Dedifferentiated amniotic fluid mesenchymal stem cell (primary cell): ENCODE measurements at regions not wholly inside any gene's neighbourhood (a gene's known extent, or its start where the extent isn't known, plus 50 kb on each side); places are given as distances from the start of the nearest gene placed in this dataset.

ENCODE experiments used
- DNase-seq: peaks from one replicate; pipeline ENCODE4 v3.0.0-alpha.2; 2016; ENCODE audit errors: extremely low spot score

- no peak for DNase-seq
These were observed 452.2 kb upstream of the EEF2KMT start for GRCh38 chr16:5549802-5550201.

DNA sequence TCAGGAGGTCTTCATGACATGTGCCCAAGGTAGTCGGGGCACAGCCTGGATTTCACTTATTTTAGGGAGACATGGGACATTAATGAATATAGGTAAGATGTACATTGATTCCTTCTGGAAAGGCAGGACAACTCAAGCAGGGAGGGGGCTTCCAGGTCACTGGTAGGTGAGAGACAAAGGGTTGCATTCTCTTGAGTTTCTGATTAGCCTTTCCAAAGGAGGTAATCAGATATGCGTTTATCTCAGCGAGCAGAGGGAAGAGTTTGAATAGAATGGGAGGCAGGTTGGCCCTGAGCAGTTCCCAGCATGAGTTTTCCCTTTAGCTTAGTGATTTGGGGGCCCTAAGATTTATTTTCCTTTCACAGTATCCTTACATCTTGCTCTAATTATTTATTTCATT lies 443.8 kb upstream of the EEF2KMT start:
- DNase-seq = no peak

DNA sequence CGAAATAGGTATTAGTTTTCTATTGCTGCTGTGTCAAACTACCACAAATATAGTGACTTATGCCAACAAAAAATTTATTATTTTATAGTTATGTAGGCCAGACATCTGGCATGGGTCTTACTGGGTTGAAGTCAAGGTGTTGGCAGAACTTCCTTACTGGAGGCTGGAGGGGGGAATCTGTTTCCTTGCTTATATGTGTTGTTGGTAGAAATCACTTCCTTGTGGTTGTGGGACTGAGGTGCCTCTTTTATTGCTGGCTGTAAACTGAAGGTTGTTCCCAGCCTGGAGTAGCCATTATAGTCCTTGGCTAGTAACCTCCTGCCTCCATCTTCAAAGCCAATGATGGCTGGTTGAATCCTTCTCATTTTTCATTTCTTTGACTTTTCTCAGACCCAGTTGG lies 439.8 kb upstream of the EEF2KMT start:
- DNase-seq = no peak

DNA sequence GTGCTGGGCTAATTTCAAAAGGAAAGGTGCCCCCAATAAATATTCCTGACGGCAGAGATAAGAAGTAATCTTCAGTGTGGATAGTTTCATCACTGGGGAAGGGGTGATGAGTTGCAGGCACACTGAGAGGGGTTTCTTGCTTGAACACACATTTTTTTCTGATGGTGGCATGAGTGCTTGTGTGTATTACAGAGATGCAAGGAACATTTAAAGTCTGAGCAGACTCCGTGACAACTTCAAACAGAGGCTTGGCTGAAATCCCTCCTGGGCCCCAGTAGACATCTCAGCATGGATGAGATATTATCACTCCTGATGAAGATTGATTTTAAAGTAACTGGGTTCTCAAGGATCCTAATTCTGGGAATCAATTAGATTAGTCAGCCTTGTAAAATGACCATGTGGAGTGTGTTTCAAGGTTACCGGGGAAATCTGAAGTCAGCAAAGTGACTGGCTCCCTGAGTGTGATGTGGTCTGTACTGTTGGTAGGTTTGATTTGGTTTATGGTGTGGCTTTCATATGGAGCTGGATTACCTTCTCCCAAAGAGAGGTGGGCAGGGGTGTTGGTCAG lies 435.8 kb upstream of the EEF2KMT start:
- no peak for DNase-seq

DNA sequence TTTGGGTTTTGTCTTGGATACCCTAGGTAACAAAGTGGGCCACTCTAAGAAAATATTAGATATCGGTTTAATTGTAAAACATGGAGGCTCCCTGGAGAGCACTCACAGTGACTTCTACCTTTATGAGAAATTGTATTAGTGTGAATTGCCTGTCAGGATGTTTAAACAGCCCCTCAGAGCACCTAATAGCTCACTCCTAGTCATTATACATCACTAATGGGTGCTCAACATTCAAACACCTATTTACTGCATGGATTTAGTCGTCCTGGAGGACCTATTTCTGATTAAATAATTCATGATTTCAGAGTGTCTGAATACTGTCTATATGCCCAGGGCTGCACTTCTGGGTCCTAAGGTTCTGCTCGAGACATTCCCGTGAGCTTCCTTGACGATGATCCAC lies 430.2 kb upstream of the EEF2KMT start:
- no peak for DNase-seq

- no peak for DNase-seq
These were observed 429.2 kb upstream of the EEF2KMT start for GRCh38 chr16:5526826-5527225.

- DNase-seq = no peak
These were observed 426.2 kb upstream of the EEF2KMT start for GRCh38 chr16:5523829-5524228.

DNA sequence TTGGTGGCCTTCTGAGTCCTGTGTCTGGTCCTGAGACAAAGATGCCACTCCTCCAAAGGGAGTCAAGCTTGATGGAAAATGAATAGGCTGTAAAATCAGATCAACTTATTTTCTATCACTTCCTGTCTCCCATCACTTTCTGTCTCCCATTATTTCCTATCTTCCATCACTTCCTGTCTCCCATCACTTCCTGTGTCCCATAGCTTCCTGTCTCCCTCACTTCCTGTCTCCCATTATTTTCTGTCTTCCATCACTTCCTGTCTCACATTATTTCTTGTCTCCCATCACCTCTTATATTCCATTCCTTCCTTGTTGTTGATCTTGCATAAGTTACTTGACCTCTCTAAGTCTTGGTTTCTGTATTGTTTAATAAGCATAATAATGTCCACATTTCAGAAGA lies 418.5 kb upstream of the EEF2KMT start:
- no peak for DNase-seq

- no peak for DNase-seq
These were observed 414.4 kb upstream of the EEF2KMT start for GRCh38 chr16:5512014-5512413.

DNA sequence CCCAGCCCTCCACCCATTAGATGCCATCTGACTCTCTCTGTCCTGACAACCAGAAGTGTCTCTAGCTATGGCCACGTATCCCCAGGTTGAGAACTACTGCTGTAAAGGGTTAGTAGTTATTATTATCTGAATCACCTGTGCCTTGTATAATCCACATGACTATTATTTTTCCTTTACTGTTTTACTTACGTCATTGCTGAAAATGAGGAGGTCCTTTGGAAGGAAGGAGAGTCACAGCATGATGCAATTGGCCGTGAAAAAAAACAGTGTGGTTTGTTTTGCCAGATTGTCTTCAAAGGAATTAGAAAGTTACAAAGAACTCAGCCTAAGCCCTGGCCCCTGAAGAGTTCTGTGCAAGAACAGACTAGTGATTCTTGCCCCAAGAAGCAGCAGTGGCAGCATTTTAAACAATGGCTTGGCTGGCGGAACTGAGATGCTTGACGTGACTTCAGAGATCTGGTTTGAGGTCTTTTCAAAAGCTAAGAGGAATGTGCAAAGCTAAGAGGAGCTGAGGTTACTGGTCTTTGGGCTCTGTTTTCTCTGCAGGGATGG lies 413.3 kb upstream of the EEF2KMT start:
- no peak for DNase-seq

DNA sequence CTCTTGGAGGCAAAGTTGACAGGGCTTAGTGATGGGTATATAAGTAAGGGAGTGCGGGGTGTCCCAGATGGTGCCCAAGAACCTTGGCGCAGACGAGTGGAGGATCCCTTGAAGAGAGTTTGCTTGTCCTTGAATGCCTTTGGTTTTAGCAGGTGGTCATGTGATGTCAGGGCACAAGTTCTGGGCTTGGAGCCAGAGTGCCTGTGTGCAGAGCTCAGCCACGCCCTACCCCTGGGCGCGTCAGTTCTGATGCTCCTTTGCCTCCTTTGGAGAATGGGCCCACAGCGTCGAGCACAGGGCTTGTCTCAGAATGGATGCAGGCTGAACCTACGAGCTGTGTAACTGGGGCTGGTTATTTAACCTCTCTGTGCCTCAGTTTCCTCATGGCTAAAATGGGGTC lies 412.2 kb upstream of the EEF2KMT start:
- no peak for DNase-seq

GRCh38 chr16:5509336-5509735 lies 411.7 kb upstream of the EEF2KMT start:
- DNase-seq = no peak

DNA sequence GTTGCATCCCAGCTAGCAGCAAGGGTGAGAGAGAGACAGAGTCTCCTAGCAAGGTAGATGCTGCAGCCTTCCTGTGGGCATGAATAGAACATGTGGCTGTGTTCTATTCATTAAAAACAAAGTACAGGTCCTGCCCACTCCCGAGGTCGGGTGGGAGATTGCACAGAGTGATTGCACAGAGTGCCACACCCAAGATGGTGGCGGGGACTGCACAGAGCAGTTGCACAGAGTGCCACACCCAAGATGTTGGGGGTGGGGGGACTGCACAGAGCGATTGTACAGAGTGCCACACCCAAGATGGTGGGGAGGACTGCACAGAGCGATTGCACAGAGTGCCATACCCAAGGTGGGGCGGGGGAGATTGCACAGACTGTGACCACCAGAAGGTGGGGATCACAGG lies 410.8 kb upstream of the EEF2KMT start:
- no peak for DNase-seq

DNA sequence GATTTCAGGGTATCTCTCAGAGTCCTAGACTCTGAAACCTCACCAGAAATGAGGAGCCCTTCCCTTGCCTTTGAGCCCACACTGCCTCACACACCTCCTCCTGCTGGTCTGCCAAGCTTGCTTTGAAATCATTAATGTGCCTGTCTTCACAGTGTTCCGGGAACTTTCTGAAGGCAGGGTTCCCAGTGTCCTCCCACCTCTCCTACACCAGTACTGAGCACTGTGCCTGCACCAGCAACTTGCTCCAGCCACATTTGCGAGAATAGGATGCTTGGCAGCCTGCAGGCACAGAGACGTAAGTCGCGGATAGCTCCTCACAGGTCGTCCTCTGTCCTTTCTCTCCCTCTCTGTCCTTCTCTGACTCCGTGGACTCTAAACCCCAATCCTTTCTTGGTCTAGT lies 408.4 kb upstream of the EEF2KMT start:
- DNase-seq = no peak

DNA sequence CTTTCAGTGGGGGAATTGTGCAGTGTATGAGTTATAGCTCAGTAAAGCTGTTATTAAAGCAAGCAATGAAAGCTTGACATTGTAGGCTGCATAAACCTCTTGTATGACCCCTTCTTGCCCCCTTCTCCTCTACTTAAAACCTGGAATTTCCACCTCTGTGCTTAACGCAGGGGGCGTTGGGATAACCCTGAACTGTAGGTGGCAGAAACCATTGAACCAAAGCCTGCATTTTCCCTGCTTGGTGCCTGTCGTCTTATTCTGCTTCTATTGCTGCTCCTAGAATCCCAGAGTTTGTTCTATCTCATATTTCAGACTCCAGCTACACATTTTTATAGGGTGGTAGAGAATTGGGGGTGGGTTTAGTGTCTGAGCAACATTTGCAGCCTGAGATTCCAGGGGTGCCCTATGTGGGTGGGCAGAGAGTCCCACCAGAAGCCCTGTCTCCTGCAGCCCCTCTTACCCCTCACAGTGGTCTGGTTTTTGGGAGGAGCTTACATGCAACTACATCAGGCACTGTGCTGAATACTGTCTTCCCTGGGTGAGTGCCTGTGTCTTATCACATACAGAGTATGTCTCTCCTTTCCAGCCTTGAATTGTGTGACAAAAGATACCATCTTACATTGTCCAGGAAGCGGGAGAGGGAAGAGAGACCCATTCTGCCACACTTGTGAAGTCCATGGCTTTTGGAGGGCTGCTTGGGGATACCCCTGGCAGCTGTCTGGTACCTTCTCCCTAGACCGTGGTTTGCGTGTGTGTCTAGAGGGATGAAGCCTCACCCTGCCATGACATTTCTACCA lies 407.7 kb upstream of the EEF2KMT start:
- DNase-seq = no peak

DNA sequence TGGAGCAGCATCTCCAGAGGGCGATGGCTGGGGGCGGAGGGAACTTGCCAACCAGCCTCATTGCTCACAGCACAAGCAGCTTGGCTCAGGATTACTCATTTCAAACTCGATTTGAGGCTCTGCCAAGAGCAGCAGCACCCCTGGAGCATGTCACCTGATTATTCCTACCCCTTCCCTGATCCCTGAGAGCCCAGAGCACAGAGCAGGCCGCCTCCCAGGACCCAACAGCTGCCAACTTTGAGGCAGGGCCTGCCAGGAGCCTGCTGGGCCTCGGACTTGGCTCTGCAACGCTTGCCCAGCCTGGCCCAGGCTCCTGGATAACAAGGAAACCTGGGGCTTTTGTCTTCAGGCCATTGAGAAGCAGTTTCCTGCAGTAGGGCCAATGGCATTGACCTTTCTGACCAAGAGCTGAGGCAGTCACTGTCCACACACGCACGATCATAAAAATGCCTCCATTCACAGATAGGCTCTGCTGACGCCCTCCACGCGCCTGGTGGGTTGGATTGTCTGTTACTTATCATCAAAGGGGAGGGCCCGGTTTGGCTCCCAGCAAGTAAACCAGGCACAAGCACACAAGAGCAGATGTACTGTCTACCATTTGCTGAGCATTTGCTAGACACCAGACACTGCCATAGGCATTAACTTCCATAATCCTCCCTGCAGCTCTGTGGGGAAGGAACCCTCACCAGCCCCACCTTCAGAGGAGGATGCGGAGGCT lies 406.6 kb upstream of the EEF2KMT start:
- no peak for DNase-seq

DNA sequence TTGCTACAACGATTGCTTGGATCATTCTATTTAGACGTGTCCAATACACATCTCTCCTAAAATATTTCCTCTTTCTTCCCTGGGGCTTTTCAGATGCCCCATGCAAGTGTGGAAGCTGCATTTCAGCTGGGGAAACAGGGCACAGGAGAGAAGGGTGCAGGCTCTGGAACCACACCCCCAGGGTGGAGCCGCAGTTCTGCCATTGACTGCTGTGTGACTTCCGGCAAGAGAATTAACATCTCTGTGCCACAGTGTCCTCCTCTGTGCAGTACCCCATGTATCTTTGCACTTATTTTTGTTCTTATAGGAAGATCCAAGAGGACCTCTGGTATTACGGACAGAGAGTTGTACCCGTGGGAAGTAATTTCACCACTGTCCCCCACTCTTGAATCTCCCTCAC lies 405.3 kb upstream of the EEF2KMT start:
- DNase-seq = no peak

DNA sequence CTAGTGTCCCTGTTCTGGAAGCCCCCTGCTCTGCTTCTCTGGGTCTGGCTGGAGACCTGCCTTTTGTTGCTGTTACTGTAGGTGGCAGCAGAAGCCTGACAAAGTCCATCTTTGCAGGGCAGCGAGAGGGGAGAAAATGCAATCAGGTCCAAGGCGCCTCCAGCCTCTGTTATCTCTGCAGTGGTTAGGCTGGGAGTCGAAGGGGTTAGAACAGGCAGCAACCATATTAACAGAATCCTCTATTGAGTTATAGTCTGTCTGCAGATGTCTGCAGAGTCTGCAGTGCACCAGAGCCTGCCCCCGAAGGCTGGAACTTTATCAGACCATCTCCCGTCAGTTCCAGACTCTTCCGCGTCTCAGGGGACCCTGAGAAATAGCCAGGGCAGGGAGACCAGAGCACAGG lies 404.9 kb upstream of the EEF2KMT start:
- DNase-seq = no peak

DNA sequence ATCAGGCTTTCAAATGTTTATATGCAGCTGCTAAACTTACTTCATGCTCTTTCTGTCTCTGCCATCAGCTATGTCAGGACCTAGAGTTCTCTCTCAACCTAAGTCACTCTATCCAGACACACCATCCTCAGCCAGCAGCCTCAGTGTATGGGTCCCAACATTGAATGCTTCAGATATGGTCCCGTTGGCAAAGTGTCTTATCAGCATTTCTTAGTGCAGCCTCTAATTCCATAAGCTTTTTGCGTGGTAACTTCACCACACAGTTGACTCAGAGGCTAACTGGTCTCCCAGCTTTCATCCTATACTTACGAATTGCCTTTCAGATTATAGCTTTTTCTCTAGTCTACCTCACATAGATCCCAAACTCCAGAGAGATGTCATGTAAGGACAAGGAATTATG lies 402.9 kb upstream of the EEF2KMT start:
- no peak for DNase-seq

- DNase-seq = no peak
These were observed 401.0 kb upstream of the EEF2KMT start for GRCh38 chr16:5498562-5498961.

GRCh38 chr16:5496013-5496412 lies 398.4 kb upstream of the EEF2KMT start:
- no peak for DNase-seq

GRCh38 chr16:5490499-5490898 lies 392.9 kb upstream of the EEF2KMT start:
- DNase-seq = no peak

DNA sequence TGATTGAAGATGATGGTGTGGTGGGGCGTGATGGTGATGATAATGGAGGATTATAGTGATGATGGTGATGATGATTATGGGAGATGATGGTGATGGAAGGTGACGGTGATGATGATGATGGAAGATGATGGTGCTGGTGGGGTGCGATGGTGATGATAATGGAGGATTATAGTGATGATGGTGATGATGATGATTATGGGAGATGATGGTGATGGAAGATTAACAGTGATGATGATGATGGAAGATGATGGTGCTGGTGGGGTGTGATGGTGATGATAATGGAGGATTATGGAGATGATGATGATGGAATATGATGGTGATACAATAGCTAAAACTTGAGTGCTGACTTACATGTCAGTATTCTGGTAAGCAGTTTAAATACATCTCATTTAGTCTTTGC lies 391.0 kb upstream of the EEF2KMT start:
- DNase-seq = no peak
